Ascending aorta (tissue), 2 donors: ENCODE measurements at regions not wholly inside any gene's neighbourhood (a gene's known extent, or its start where the extent isn't known, plus 50 kb on each side); places are given as distances from the start of the nearest gene placed in this dataset.
A peak's percentile ranks its signal among the peaks of the same experiment; 100 is the strongest.

Source experiments
- DNase-seq, 2 donors: peaks; one replicate each; pipeline ENCODE4 v3.0.0-alpha.2; 2019; ENCODE audit warnings: low spot score in 2 of 2
- H3K27ac ChIP-seq, 2 donors: fragments of 200-600 bp; sonication (generic); one replicate each; pipeline ENCODE4 v1.5.1; 2016 to 2017; ENCODE audit warnings: mild to moderate bottlenecking in 1 of 2
- H3K27me3 ChIP-seq: fragments of 200-600 bp; sonication (generic); one replicate; pipeline ENCODE4 v1.5.1; 2017
- H3K36me3 ChIP-seq, 2 donors: fragments of 200-600 bp; sonication (generic); one replicate each; pipeline ENCODE4 v1.5.1; 2016
- H3K4me1 ChIP-seq, 2 donors: fragments of 200-600 bp; sonication (generic); one replicate each; pipeline ENCODE4 v1.5.1; 2016 to 2017; ENCODE audit warnings: mild to moderate bottlenecking in 1 of 2
- H3K4me3 ChIP-seq, 2 donors: fragments of 200-600 bp; sonication (generic); one replicate each; pipeline ENCODE4 v1.5.1; 2016 to 2017; ENCODE audit warnings: mild to moderate bottlenecking in 1 of 2
- H3K9me3 ChIP-seq, 2 donors: fragments of 200-600 bp; sonication (generic); one replicate each; pipeline ENCODE4 v1.5.1; 2016
- CTCF ChIP-seq, 3 experiments: fragments of 200-600 bp in 2 of 3; fragments of 450-650 bp in 1 of 3; sonication (generic) in 2 of 3; IDR thresholded peaks; one replicate each; pipeline ENCODE4 v1.5.1; 2016 to 2019; ENCODE audit warnings: antibody characterized with exemption in 3 of 3, mild to moderate bottlenecking in 1 of 3, moderate library complexity in 1 of 3
- intact Hi-C: fragments of 100-400 bp; cut with DNase I; formaldehyde crosslinking; loops from one replicate; pipeline ENCODE4 v1.15.1; 2023

- TF ChIP-seq CTCF (IDR thresholded peaks at IDR 0.05), result no peak
- Histone ChIP-seq H3K27me3 (no peaks in the 10 kb centered on the region), H3K4me1 (peaks cover 7 to 17% of the 10 kb centered on the region in 2 donors), H3K36me3 (no peaks in the 10 kb centered on the region), H3K9me3 (no peaks in the 10 kb centered on the region), H3K4me3 (no peak overlapping the region), H3K27ac (no peak overlapping the region)
- intact Hi-C loops, result loop anchor here (5.0 kb wide), 1 partner anchor 71 kb away; no protein-coding TSS in a partner anchor
- peak in 1 of 2 donors; percentile 44 for DNase-seq
These were observed 146.9 kb downstream of the KLF13 start for GRCh38 chr15:31473385-31474058.

GRCh38 chr15:31474059-31474868, 147.6 kb downstream of the KLF13 start:
- intact Hi-C loops, result loop anchor here (5.0 kb wide), 1 partner anchor 72 kb away; no protein-coding TSS in a partner anchor
- Histone ChIP-seq H3K9me3 (no peaks in the 10 kb centered on the region), H3K4me1 (peaks cover 7 to 17% of the 10 kb centered on the region in 2 donors), H3K27ac (no peak overlapping the region), H3K27me3 (no peaks in the 10 kb centered on the region), H3K4me3 (no peak overlapping the region), H3K36me3 (no peaks in the 10 kb centered on the region)
- peak in 1 of 2 donors; percentile 13 for DNase-seq
- no peak for TF ChIP-seq CTCF (IDR thresholded peaks at IDR 0.05)

GRCh38 chr15:31476236-31476810, 149.7 kb downstream of the KLF13 start:
- no peak for TF ChIP-seq CTCF (IDR thresholded peaks at IDR 0.05)
- H3K27me3 ChIP-seq, result peaks cover 3% of the 10 kb centered on the region
- peaks cover 6 to 15% of the 10 kb centered on the region in 2 donors for H3K4me1 ChIP-seq
- no peak overlapping the region for H3K27ac ChIP-seq
- H3K9me3 ChIP-seq, result no peaks in the 10 kb centered on the region
- intact Hi-C loops, result no loop called here
- DNase-seq, result peak in 1 of 2 donors; percentile 33
- no peak overlapping the region for H3K4me3 ChIP-seq
- no peaks in the 10 kb centered on the region for H3K36me3 ChIP-seq

- Histone ChIP-seq H3K27ac (no peak overlapping the region), H3K27me3 (peaks cover 3% of the 10 kb centered on the region), H3K36me3 (no peaks in the 10 kb centered on the region), H3K4me3 (no peak overlapping the region), H3K4me1 (peaks cover 3 to 10% of the 10 kb centered on the region in 2 donors), H3K9me3 (no peaks in the 10 kb centered on the region)
- no peak for TF ChIP-seq CTCF (IDR thresholded peaks at IDR 0.05)
- intact Hi-C loops, result no loop called here
- DNase-seq, result peak in 1 of 2 donors; percentile 27
These were observed 150.2 kb downstream of the KLF13 start for GRCh38 chr15:31476866-31477265.

GRCh38 chr15:31477301-31477700, 150.7 kb downstream of the KLF13 start:
- H3K4me3 ChIP-seq, result no peak overlapping the region
- H3K36me3 ChIP-seq, result no peaks in the 10 kb centered on the region
- peaks cover 2 to 5% of the 10 kb centered on the region in 2 donors for H3K4me1 ChIP-seq
- DNase-seq, result peak in 1 of 2 donors; percentile 34
- no peaks in the 10 kb centered on the region for H3K9me3 ChIP-seq
- no peak for TF ChIP-seq CTCF (IDR thresholded peaks at IDR 0.05)
- intact Hi-C loops, result no loop called here
- H3K27me3 ChIP-seq, result peaks cover 3% of the 10 kb centered on the region
- H3K27ac ChIP-seq, result no peak overlapping the region
